T-cell (primary cell): ENCODE measurements at regions not wholly inside any gene's neighbourhood (a gene's known extent, or its start where the extent isn't known, plus 50 kb on each side); places are given as distances from the start of the nearest gene placed in this dataset.

Experiments used
- ATAC-seq, 4 experiments: fragments of 200-7000 bp in 3 of 4; fragments of 150-1000 bp in 1 of 4; cut with Tn5 transposase; replicated peaks in 1 of 4; 1 replicate in 3 of 4; 2 replicates in 1 of 4; pipeline ENCODE4 v1.10.0; 2021; ENCODE audit warnings: moderate library complexity in 3 of 4, mild to moderate bottlenecking in 2 of 4, moderate number of reproducible peaks in 1 of 4
- CTCF ChIA-PET, 2 donors: fragments of 300-600 bp; sonication (Branson Sonifier 250); formaldehyde crosslinking; loops; one replicate each; lab custom pipeline; 2022; ENCODE audit warnings: antibody characterized with exemption in 2 of 2; lab: Charles Lee
- POLR2A ChIA-PET, 2 donors: fragments of 300-600 bp; sonication (Branson Sonifier 250); formaldehyde crosslinking; loops; one replicate each; lab custom pipeline; 2022; ENCODE audit warnings: antibody characterized with exemption in 2 of 2; lab: Charles Lee
- DNase-seq, 35 experiments: peaks; one replicate each; pipeline versions ENCODE4 v3.0.0 to v3.0.0-alpha.2; 2013 to 2023
- H3K27ac ChIP-seq: one replicate; pipeline ENCODE4 v1.5.1; 2013; ENCODE audit warnings: low read length
- H3K27me3 ChIP-seq, 2 experiments: replicated peaks in 1 of 2; 1 replicate in 1 of 2; 2 replicates in 1 of 2; pipeline versions ENCODE4 v1.6.1 to v1.7.0; 2013; ENCODE audit warnings: low read length in 1 of 2, mixed read lengths in 1 of 2; ENCODE audit not compliant: control insufficient read depth in 2 of 2, insufficient read depth in 2 of 2; ENCODE audit errors: extremely low read depth in 1 of 2
- H3K36me3 ChIP-seq, 2 donors: 1 replicate in 1 of 2; 2 replicates in 1 of 2; pipeline versions ENCODE4 v1.6.1 to v1.7.0; 2013; ENCODE audit warnings: low read length in 1 of 2; ENCODE audit not compliant: control insufficient read depth in 2 of 2, insufficient read depth in 1 of 2; ENCODE audit errors: extremely low read depth in 1 of 2
- H3K4me1 ChIP-seq, 2 experiments: 1 replicate in 1 of 2; 2 replicates in 1 of 2; pipeline versions ENCODE4 v1.6.1 to v1.7.0; 2013; ENCODE audit warnings: low read length in 2 of 2, mixed read lengths in 1 of 2; ENCODE audit not compliant: insufficient read depth in 2 of 2, control insufficient read depth in 1 of 2; ENCODE audit errors: extremely low read depth in 1 of 2
- H3K4me3 ChIP-seq, 2 donors: 1 replicate in 1 of 2; 2 replicates in 1 of 2; pipeline versions ENCODE4 v1.5.1 to v1.7.0; 2013; ENCODE audit warnings: mild to moderate bottlenecking in 2 of 2, low read length in 1 of 2, moderate library complexity in 1 of 2; ENCODE audit not compliant: control insufficient read depth in 1 of 2; ENCODE audit errors: extremely low read depth in 1 of 2
- H3K9me3 ChIP-seq: 2 replicates; pipeline ENCODE4 v1.7.0; 2013
- H3K27ac Mint-ChIP-seq, 2 donors: one replicate each; pipeline ENCODE4 v1.8.0; 2020 to 2021; ENCODE audit warnings: mild to moderate bottlenecking in 2 of 2, mixed read lengths in 2 of 2
- H3K27me3 Mint-ChIP-seq, 2 donors: one replicate each; pipeline ENCODE4 v1.8.0; 2021 to 2022; ENCODE audit warnings: mixed read lengths in 2 of 2
- H3K36me3 Mint-ChIP-seq: one replicate; pipeline ENCODE4 v1.8.0; 2021; ENCODE audit warnings: mixed read lengths
- H3K4me1 Mint-ChIP-seq, 3 donors: one replicate each; pipeline ENCODE4 v1.8.0; 2020 to 2022; ENCODE audit warnings: mixed read lengths in 3 of 3, mild to moderate bottlenecking in 1 of 3
- H3K4me3 Mint-ChIP-seq, 3 donors: one replicate each; pipeline ENCODE4 v1.8.0; 2020 to 2022; ENCODE audit warnings: mild to moderate bottlenecking in 3 of 3, mixed read lengths in 3 of 3, moderate library complexity in 3 of 3
- H3K9me3 Mint-ChIP-seq, 3 donors: one replicate each; pipeline ENCODE4 v1.8.0; 2020 to 2022; ENCODE audit warnings: mixed read lengths in 3 of 3
- WGBS: methylation state at CpG from one replicate; pipeline ENCODE4 v1.1.5; 2013; ENCODE audit warnings: missing lambda C conversion rate; ENCODE audit not compliant: insufficient coverage; 5-methylcytosine and 5-hydroxymethylcytosine counted together

DNA sequence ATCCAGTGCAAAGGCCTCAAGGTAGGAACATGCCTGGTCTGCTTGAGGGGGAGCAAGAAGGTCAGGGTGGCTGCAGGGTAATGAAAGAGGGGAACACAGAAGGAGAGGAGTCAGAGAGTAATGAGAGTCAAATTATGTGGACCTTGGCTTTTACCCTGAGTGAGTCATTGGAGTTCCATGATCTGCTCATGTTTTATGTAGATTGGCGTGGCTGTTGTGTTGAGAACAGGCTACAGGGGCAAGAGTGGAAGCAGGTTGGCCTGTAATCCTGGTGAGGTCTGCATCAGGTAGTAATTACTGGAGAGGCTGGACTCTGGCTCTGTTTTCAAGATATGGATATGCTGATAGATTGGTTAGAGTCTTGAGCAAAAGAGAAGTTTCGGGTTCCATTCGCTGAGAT lies 177.7 kb upstream of the NR3C1 start:
- POLR2A ChIA-PET: no interaction called here
- no peak overlapping the region for H3K4me3 ChIP-seq
- no peaks in the 10 kb centered on the region for H3K27me3 ChIP-seq
- H3K4me3 Mint-ChIP-seq: no peak overlapping the region
- H3K9me3 ChIP-seq: no peaks in the 10 kb centered on the region
- H3K27ac ChIP-seq: no peak overlapping the region
- H3K4me1 ChIP-seq: no peaks in the 10 kb centered on the region
- no peaks in the 10 kb centered on the region for H3K36me3 Mint-ChIP-seq
- 88% methylated on average over 3 of the region's 3 CpGs for WGBS
- H3K36me3 ChIP-seq: no peaks in the 10 kb centered on the region
- peaks cover 9 to 24% (median 12%) of the 10 kb centered on the region in 3 donors for H3K4me1 Mint-ChIP-seq
- no peak overlapping the region for H3K27ac Mint-ChIP-seq
- ATAC-seq (no peak), DNase-seq (no peak)
- peaks cover 0 to 3% of the 10 kb centered on the region in 2 donors for H3K27me3 Mint-ChIP-seq
- H3K9me3 Mint-ChIP-seq: peaks cover 0 to 3% (median 2%) of the 10 kb centered on the region in 3 donors
- CTCF ChIA-PET: no interaction called here

DNA sequence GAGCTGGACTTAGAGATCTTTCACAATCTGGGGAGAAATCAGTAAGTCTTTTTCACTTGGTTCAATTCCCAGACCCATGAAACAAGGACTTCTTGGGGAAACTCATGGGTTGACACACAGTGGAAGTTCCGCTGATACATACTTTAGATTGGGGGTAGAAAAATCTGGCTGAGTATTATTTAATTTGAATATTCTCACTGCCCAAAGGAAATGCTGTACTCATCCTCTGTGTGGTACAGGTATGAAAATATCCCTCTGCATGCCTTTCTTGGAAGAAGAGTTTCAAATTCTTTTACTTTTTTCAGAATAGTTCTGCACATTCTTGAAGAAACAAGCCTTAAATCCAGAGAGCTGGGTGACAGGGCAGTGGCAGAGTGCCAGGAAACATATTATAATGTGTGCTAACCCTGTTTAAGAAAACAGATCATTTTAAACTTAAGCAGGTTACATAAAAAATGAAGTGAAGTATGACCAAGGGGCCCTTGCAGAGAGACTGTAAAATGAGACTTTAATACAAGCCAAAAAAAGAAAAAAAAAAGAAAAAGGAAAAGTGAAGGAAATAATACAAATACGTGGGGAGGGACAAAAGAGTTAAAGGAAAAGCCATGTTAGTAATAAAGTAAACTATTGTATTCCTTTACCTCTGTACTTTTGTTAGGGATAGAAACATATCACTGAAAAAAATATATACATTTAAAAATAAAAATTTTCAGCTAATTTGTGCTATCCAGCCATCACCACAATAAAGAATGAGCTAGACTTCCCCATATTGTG lies 173.4 kb upstream of the NR3C1 start:
- CTCF ChIA-PET: no interaction called here
- Histone ChIP-seq H3K9me3 (no peaks in the 10 kb centered on the region), H3K4me3 (no peak overlapping the region), H3K4me1 (no peaks in the 10 kb centered on the region), H3K36me3 (no peaks in the 10 kb centered on the region), H3K27me3 (peaks cover 0 to 4% of the 10 kb centered on the region in 2 experiments), H3K27ac (no peak overlapping the region)
- H3K4me3 Mint-ChIP-seq: no peak overlapping the region
- H3K9me3 Mint-ChIP-seq: peaks cover 0 to 3% (median 2%) of the 10 kb centered on the region in 3 donors
- POLR2A ChIA-PET: no interaction called here
- no peaks in the 10 kb centered on the region for H3K36me3 Mint-ChIP-seq
- DNase-seq: no peak
- peaks cover 0 to 8% of the 10 kb centered on the region in 2 donors for H3K27me3 Mint-ChIP-seq
- H3K4me1 Mint-ChIP-seq: peaks cover 0 to 1% (median 0%) of the 10 kb centered on the region in 3 donors
- no CpG with 5 or more reads among the region's 2 CpGs for WGBS
- no peak overlapping the region for H3K27ac Mint-ChIP-seq
- ATAC-seq: no peak

DNA sequence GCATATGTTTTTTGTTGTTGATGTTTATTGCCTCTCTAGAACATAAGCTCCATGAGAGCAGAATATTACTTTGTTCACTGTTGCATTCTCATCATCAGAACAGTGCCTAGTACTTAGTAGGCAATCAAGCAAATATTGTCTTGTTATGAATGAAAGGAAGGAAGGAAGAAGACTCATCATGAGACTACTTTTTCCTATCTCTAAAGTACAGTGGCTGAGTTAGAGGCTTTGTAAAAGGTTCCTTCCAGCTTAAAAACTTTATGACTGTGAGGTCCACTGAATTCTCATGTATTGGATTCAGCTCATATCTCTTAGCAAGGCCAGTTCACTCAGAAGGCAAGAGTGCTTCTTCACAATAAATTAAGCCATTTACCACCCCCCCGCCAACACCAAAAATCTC lies 171.8 kb upstream of the NR3C1 start:
- WGBS: 100% methylated on average over 1 of the region's 1 CpG
- ChIA-PET POLR2A (no interaction called here), CTCF (no interaction called here)
- DNase-seq (no peak), ATAC-seq (no peak)
- Mint-ChIP-seq H3K4me1 (no peaks in the 10 kb centered on the region), H3K27me3 (peaks cover 0 to 8% of the 10 kb centered on the region in 2 donors), H3K27ac (no peak overlapping the region), H3K36me3 (no peaks in the 10 kb centered on the region), H3K9me3 (peaks cover 0 to 3% (median 2%) of the 10 kb centered on the region in 3 donors), H3K4me3 (no peak overlapping the region)
- Histone ChIP-seq H3K4me1 (no peaks in the 10 kb centered on the region), H3K9me3 (no peaks in the 10 kb centered on the region), H3K27ac (no peak overlapping the region), H3K4me3 (no peak overlapping the region), H3K27me3 (peaks cover 0 to 4% of the 10 kb centered on the region in 2 experiments), H3K36me3 (no peaks in the 10 kb centered on the region)

DNA sequence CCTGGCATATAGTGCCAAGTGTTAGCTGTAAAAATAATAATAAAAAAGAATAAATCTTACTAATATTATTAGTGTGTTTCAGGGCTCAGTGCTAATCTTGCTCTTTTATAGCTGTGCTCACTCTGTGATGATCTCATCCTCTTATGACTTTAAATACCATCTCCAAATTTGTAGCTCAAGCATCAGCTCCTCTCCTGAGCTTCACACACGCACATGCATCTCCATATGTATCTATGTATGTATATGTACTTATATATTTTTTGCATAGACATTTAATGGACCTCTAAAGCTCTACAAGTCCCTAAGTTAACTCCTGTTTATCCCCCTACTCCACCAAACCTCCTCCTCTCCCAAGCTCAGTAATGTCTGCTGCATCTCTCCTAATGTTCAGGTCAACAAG lies 170.8 kb upstream of the NR3C1 start:
- DNase-seq (no peak), ATAC-seq (no peak)
- WGBS: no CpG with 5 or more reads among the region's 1 CpG
- ChIA-PET CTCF (no interaction called here), POLR2A (interaction anchor here in 1 of 2 donors (0.9 kb wide), 1 partner anchor 13 kb away, joined by 3 read pairs; no protein-coding TSS in a partner anchor)
- Histone ChIP-seq H3K36me3 (no peaks in the 10 kb centered on the region), H3K27me3 (peaks cover 0 to 4% of the 10 kb centered on the region in 2 experiments), H3K9me3 (no peaks in the 10 kb centered on the region), H3K4me1 (no peaks in the 10 kb centered on the region), H3K4me3 (no peak overlapping the region), H3K27ac (no peak overlapping the region)
- H3K36me3 Mint-ChIP-seq: no peaks in the 10 kb centered on the region
- H3K27me3 Mint-ChIP-seq: peaks cover 0 to 8% of the 10 kb centered on the region in 2 donors
- H3K9me3 Mint-ChIP-seq: no peaks in the 10 kb centered on the region
- H3K4me3 Mint-ChIP-seq: no peak overlapping the region
- H3K27ac Mint-ChIP-seq: no peak overlapping the region
- H3K4me1 Mint-ChIP-seq: no peaks in the 10 kb centered on the region

DNA sequence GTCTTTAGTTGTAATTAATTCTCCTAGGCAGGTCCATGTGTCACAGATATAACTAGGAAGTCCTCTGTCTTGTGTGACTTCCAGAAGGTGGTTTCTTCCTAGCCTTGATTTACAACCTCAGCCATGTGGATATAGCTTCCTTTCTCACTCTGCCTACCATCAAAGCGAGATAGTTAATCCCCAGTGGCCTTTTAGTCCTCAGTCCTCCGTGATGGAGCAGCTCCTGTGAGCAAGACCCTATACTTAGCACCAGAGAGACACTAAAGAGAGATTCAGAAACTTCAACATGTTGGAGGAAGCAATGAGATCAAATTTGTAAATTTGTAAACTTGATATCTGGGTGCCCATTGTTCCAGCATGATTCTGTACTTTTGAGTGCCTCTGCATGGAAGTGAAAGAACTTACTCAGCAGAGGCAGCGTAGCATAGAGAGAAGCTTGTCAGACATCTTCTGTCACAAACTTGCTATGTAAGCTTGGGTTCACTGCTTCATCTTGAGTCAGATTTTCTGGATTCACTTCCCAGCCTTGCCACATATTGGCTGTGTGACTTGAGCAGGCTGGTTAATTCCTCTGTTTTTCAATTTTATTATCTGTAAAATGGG lies 170.2 kb upstream of the NR3C1 start:
- Mint-ChIP-seq H3K27ac (no peak overlapping the region), H3K9me3 (no peaks in the 10 kb centered on the region), H3K4me3 (no peak overlapping the region), H3K36me3 (no peaks in the 10 kb centered on the region), H3K4me1 (no peaks in the 10 kb centered on the region), H3K27me3 (peaks cover 0 to 8% of the 10 kb centered on the region in 2 donors)
- Histone ChIP-seq H3K36me3 (no peaks in the 10 kb centered on the region), H3K27me3 (peaks cover 0 to 4% of the 10 kb centered on the region in 2 experiments), H3K4me3 (no peak overlapping the region), H3K27ac (no peak overlapping the region), H3K4me1 (no peaks in the 10 kb centered on the region), H3K9me3 (no peaks in the 10 kb centered on the region)
- 71% methylated on average over 1 of the region's 3 CpGs for WGBS
- ChIA-PET POLR2A (interaction anchor here in 1 of 2 donors (0.9 kb wide), 1 partner anchor 12 kb away, joined by 3 read pairs; no protein-coding TSS in a partner anchor), CTCF (no interaction called here)
- no peak for ATAC-seq
- no peak for DNase-seq

DNA sequence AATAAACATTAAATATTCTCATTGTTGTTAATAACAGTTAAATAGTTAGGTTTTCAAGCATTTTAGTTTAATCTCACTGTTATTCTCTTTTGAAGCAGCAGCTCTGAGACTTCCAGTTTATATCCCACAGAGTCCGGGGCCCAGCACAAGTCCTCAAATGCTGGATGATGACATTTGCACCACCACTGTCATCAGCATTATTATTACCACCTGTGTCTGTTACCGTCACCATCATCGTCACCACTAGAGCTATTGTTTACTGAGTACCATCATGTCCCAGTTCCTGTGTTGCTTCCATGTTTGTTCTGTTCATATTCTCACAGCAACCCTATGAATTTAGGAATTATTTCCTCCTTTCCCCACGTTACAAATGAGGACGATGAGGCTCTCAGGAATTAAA lies 169.2 kb upstream of the NR3C1 start:
- peaks cover 0 to 8% of the 10 kb centered on the region in 2 donors for H3K27me3 Mint-ChIP-seq
- H3K27ac ChIP-seq: no peak overlapping the region
- ChIA-PET POLR2A (interaction anchor here in 1 of 2 donors (0.6 kb wide), 1 partner anchor 656 kb away, joined by 3 read pairs; no protein-coding TSS in a partner anchor), CTCF (no interaction called here)
- no peak overlapping the region for H3K4me3 ChIP-seq
- H3K27me3 ChIP-seq: peaks cover 0 to 4% of the 10 kb centered on the region in 2 experiments
- H3K4me1 Mint-ChIP-seq: no peaks in the 10 kb centered on the region
- H3K36me3 ChIP-seq: no peaks in the 10 kb centered on the region
- H3K4me1 ChIP-seq: no peaks in the 10 kb centered on the region
- H3K36me3 Mint-ChIP-seq: no peaks in the 10 kb centered on the region
- H3K4me3 Mint-ChIP-seq: no peak overlapping the region
- H3K9me3 Mint-ChIP-seq: no peaks in the 10 kb centered on the region
- DNase-seq: no peak
- H3K27ac Mint-ChIP-seq: no peak overlapping the region
- no peaks in the 10 kb centered on the region for H3K9me3 ChIP-seq
- ATAC-seq: no peak
- 100% methylated on average over 2 of the region's 5 CpGs for WGBS
